H1 (cell line): ENCODE measurements at regions not wholly inside any gene's neighbourhood (a gene's known extent, or its start where the extent isn't known, plus 50 kb on each side); places are given as distances from the start of the nearest gene placed in this dataset.

Experiments
- CTCF ChIA-PET: fragments of 300-600 bp; sonication (Branson Sonifier 250); formaldehyde crosslinking; loops from one replicate; lab custom pipeline; 2021; ENCODE audit not compliant: partially characterized antibody; lab: Charles Lee
- POLR2A ChIA-PET: fragments of 300-600 bp; sonication (Branson Sonifier 250); formaldehyde crosslinking; loops from one replicate; lab custom pipeline; 2021; ENCODE audit warnings: inconsistent platforms; ENCODE audit not compliant: partially characterized antibody; lab: Charles Lee
- DNase-seq, 2 experiments: peaks; one replicate each; pipeline versions ENCODE4 v3.0.0 to v3.0.0-alpha.2; 2010 to 2022; ENCODE audit warnings: low spot score in 2 of 2, low read depth in 1 of 2, mixed read lengths in 1 of 2
- FAIRE-seq: peaks from 2 replicates; lab custom pipeline; 2011; peaks lifted over from hg19 to GRCh38; lab: Jason Lieb, UNC
- H2AFZ ChIP-seq: 2 replicates; pipeline ENCODE4 v1.8.1; 2012; ENCODE audit warnings: low read length, inconsistent platforms
- H2AK5ac ChIP-seq: 2 replicates; pipeline ENCODE4 v1.6.1; 2013; ENCODE audit warnings: low read depth, low read length
- H2BK120ac ChIP-seq: replicated peaks from 2 replicates; pipeline ENCODE3; 2013; ENCODE audit warnings: low read depth, low read length, inconsistent platforms
- H2BK12ac ChIP-seq: 2 replicates; pipeline ENCODE4 v1.6.1; 2013; ENCODE audit warnings: low read depth, low read length
- H2BK15ac ChIP-seq: 2 replicates; pipeline ENCODE4 v1.6.1; 2013; ENCODE audit warnings: low read length
- H2BK20ac ChIP-seq: 2 replicates; pipeline ENCODE4 v1.6.1; 2013; ENCODE audit warnings: low read length
- H2BK5ac ChIP-seq: 2 replicates; pipeline ENCODE4 v1.6.1; 2013; ENCODE audit warnings: low read depth, low read length
- H3K14ac ChIP-seq: 2 replicates; pipeline ENCODE4 v1.6.1; 2013; ENCODE audit warnings: inconsistent platforms; ENCODE audit not compliant: insufficient read length
- H3K18ac ChIP-seq: 2 replicates; pipeline ENCODE4 v1.6.1; 2013; ENCODE audit warnings: low read length; ENCODE audit errors: extremely low read depth
- H3K23ac ChIP-seq: 2 replicates; pipeline ENCODE4 v1.6.1; 2013; ENCODE audit warnings: inconsistent platforms; ENCODE audit not compliant: insufficient read length
- H3K23me2 ChIP-seq: 2 replicates; pipeline ENCODE4 v1.6.1; 2013; ENCODE audit warnings: low read depth, low read length
- H3K27ac ChIP-seq: 2 replicates; pipeline ENCODE4 v1.6.1; 2011; ENCODE audit warnings: low read depth, low read length, inconsistent platforms
- H3K27me3 ChIP-seq, 4 experiments: replicated peaks in 1 of 4; 1 replicate in 1 of 4; 2 replicates in 3 of 4; pipeline versions ENCODE4 v1.6.1 to v1.8.1; 2011 to 2013; ENCODE audit warnings: low read length in 3 of 4, mild to moderate bottlenecking in 3 of 4, inconsistent platforms in 2 of 4, mixed read lengths in 2 of 4, moderate library complexity in 1 of 4; ENCODE audit not compliant: control insufficient read depth in 3 of 4, insufficient read depth in 3 of 4; ENCODE audit errors: extremely low read depth in 1 of 4
- H3K36me3 ChIP-seq, 4 experiments: 2 replicates each; pipeline versions ENCODE4 v1.6.1 to v1.8.1; 2011 to 2013; ENCODE audit warnings: mild to moderate bottlenecking in 4 of 4, low read length in 3 of 4, moderate library complexity in 2 of 4, control low read depth in 1 of 4, inconsistent platforms in 1 of 4; ENCODE audit not compliant: insufficient read depth in 4 of 4, control insufficient read depth in 2 of 4
- H3K4ac ChIP-seq: replicated peaks from 2 replicates; pipeline ENCODE3; 2013; ENCODE audit warnings: low read length, low read depth, mixed read lengths, inconsistent platforms; ENCODE audit not compliant: insufficient read length
- H3K4me1 ChIP-seq, 4 experiments: replicated peaks in 1 of 4; 1 replicate in 1 of 4; 2 replicates in 3 of 4; pipeline versions ENCODE4 v1.6.1 to v1.8.1; 2011 to 2013; ENCODE audit warnings: low read length in 3 of 4, inconsistent platforms in 2 of 4, mixed read lengths in 1 of 4; ENCODE audit not compliant: insufficient read depth in 4 of 4, control insufficient read depth in 3 of 4
- H3K4me2 ChIP-seq, 2 experiments: 2 replicates each; pipeline versions ENCODE4 v1.6.1 to v1.8.1; 2011 to 2013; ENCODE audit warnings: low read depth in 2 of 2, low read length in 2 of 2, control low read depth in 1 of 2, inconsistent platforms in 1 of 2, mild to moderate bottlenecking in 1 of 2; ENCODE audit not compliant: insufficient read depth in 1 of 2
- H3K4me3 ChIP-seq, 4 experiments: fragments of 200-600, 300-600 bp in 1 of 4; sonication (generic), shearing (Covaris generic), sonication (Bioruptor Twin) in 1 of 4; 2 replicates each; pipeline versions ENCODE4 v1.5.1 to v1.8.1; 2011 to 2016; ENCODE audit warnings: low read length in 4 of 4, low read depth in 3 of 4, control low read depth in 2 of 4, inconsistent platforms in 2 of 4, mild to moderate bottlenecking in 2 of 4, mixed read lengths in 1 of 4, moderate library complexity in 1 of 4; ENCODE audit not compliant: insufficient read depth in 2 of 4; ENCODE audit errors: extremely low read depth in 1 of 4
- H3K56ac ChIP-seq: replicated peaks from 2 replicates; pipeline ENCODE3; 2013; ENCODE audit warnings: low read depth, mild to moderate bottlenecking, mixed read lengths, low read length, inconsistent platforms; ENCODE audit not compliant: insufficient read length
- H3K79me1 ChIP-seq: 2 replicates; pipeline ENCODE4 v1.6.1; 2013; ENCODE audit warnings: low read depth, low read length, control low read depth
- H3K79me2 ChIP-seq, 2 experiments: 2 replicates each; pipeline versions ENCODE4 v1.6.1 to v1.8.1; 2012 to 2013; ENCODE audit warnings: low read length in 2 of 2, mild to moderate bottlenecking in 2 of 2, inconsistent platforms in 1 of 2; ENCODE audit not compliant: insufficient read depth in 2 of 2, control insufficient read depth in 1 of 2
- H3K9ac ChIP-seq, 4 experiments: replicated peaks in 1 of 4; 1 replicate in 1 of 4; 2 replicates in 3 of 4; pipeline versions ENCODE4 v1.6.1 to v1.8.1; 2011 to 2013; ENCODE audit warnings: low read depth in 3 of 4, low read length in 3 of 4, control low read depth in 2 of 4, mild to moderate bottlenecking in 2 of 4, moderate library complexity in 2 of 4, inconsistent platforms in 1 of 4; ENCODE audit errors: extremely low read depth in 1 of 4
- H3K9me3 ChIP-seq, 2 experiments: 2 replicates each; pipeline versions ENCODE4 v1.6.1 to v1.8.1; 2012 to 2013; ENCODE audit warnings: mild to moderate bottlenecking in 2 of 2, moderate library complexity in 2 of 2, control low read depth in 1 of 2, inconsistent platforms in 1 of 2, low read depth in 1 of 2, low read length in 1 of 2, mixed read lengths in 1 of 2; ENCODE audit not compliant: insufficient read depth in 2 of 2
- H4K20me1 ChIP-seq, 2 experiments: replicated peaks in 1 of 2; 2 replicates each; pipeline versions ENCODE3 to v1.8.1; 2011 to 2013; ENCODE audit warnings: inconsistent platforms in 2 of 2, low read length in 2 of 2, mild to moderate bottlenecking in 1 of 2; ENCODE audit not compliant: insufficient read depth in 2 of 2, control insufficient read depth in 1 of 2
- H4K5ac ChIP-seq: 2 replicates; pipeline ENCODE4 v1.6.1; 2013; ENCODE audit warnings: low read length, low read depth, mixed read lengths, inconsistent platforms; ENCODE audit not compliant: insufficient read length
- H4K8ac ChIP-seq: 2 replicates; pipeline ENCODE4 v1.8.0; 2013; ENCODE audit warnings: mild to moderate bottlenecking, moderate library complexity, low read length, inconsistent platforms; ENCODE audit not compliant: insufficient read depth; ENCODE audit errors: extremely low read depth
- H4K91ac ChIP-seq: replicated peaks from 2 replicates; pipeline ENCODE3; 2013; ENCODE audit warnings: low read length, mixed read lengths, inconsistent platforms; ENCODE audit not compliant: insufficient read length
- ASH2L ChIP-seq: fragments of 200-600, 300-600 bp; sonication (generic); IDR thresholded peaks from one replicate; pipeline ENCODE4 v1.7.1; 2017; ENCODE audit warnings: low read length
- BACH1 ChIP-seq: IDR thresholded peaks from 2 replicates; pipeline ENCODE4 v1.6.1; 2012; ENCODE audit warnings: low read length, improper control_type of control experiment
- CEBPB ChIP-seq: IDR thresholded peaks from 2 replicates; pipeline ENCODE4 v1.6.1; 2012; ENCODE audit warnings: low read depth, low read length
- CREB1 ChIP-seq: IDR thresholded peaks from 2 replicates; pipeline ENCODE4 v1.6.1; 2012; ENCODE audit warnings: inconsistent platforms
- EGR1 ChIP-seq: IDR thresholded peaks from 2 replicates; pipeline ENCODE4 v1.6.1; 2011; ENCODE audit warnings: low read depth, low read length, borderline replicate concordance
- NRF1 ChIP-seq: IDR thresholded peaks from 2 replicates; pipeline ENCODE4 v1.6.1; 2011; ENCODE audit warnings: mild to moderate bottlenecking, low read depth, low read length, improper control_type of control experiment
- POLR2AphosphoS5 ChIP-seq: IDR thresholded peaks from 2 replicates; pipeline ENCODE4 v1.6.1; 2011; ENCODE audit warnings: low read depth, low read length
- POU5F1 ChIP-seq: IDR thresholded peaks from 2 replicates; pipeline ENCODE4 v1.6.1; 2011; ENCODE audit warnings: low read depth, mild to moderate bottlenecking, low read length, moderate library complexity
- SIX5 ChIP-seq: IDR thresholded peaks from 2 replicates; pipeline ENCODE4 v1.6.1; 2011; ENCODE audit warnings: mild to moderate bottlenecking, low read depth, low read length
- WGBS, 2 experiments: shearing (Covaris generic) in 1 of 2; methylation state at CpG; one replicate each; pipeline versions ENCODE4 v1.1.6 to v1.1.7; 2013 to 2015; ENCODE audit warnings: low lambda C conversion rate in 2 of 2, mixed read lengths in 2 of 2, inconsistent platforms in 1 of 2, low coverage in 1 of 2, missing lambda C conversion rate in 1 of 2; ENCODE audit not compliant: insufficient replicate concordance in 2 of 2, insufficient coverage in 1 of 2, insufficient read length in 1 of 2; ENCODE audit errors: extremely low coverage in 1 of 2, missing lambda C conversion rate in 1 of 2; 5-methylcytosine and 5-hydroxymethylcytosine counted together

DNA sequence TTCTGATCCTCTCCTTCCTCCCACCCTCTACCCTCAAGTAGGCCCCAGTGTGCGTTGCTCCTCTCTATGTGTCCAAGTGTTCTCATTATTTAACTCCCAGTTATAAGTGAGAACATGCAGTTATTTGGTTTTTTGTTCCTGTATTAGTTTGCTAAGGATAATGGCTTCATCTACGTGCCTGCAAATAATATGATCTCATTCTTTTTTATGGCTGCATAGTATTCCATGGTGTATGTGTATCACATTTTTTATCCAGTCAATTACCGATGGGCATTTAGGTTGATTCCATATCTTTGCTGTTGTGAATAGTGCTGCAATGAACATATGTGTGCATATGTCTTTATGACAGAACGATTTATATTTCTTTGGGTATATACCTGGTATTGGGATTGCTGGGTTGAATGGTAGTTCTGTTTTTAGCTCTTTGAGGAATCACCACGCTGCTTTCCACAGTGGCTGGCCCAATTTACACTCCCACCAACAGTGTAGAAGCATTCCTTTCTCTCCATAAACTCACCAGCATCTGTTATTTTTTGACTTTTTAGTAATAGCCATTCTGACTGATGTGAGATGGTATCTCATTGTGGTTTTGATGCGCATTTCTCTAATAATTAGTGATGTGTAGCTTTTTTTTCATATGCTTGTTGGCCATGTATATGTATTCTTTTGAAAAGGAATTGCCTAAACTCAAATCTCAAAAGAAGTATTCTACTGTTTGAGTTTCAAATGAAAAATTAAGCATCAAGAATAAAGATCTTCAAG lies 116.9 kb downstream of the ETS2 start:
- Histone ChIP-seq H3K23me2 (no peaks in the 10 kb centered on the region), H4K8ac (no peak overlapping the region), H3K56ac (no peak overlapping the region), H3K79me1 (no peaks in the 10 kb centered on the region), H3K23ac (no peak overlapping the region), H3K36me3 (no peaks in the 10 kb centered on the region), H3K79me2 (no peaks in the 10 kb centered on the region), H2BK20ac (no peak overlapping the region), H3K18ac (no peak overlapping the region), H4K91ac (no peak overlapping the region), H3K14ac (no peak overlapping the region), H2AFZ (no peak overlapping the region), H3K4me2 (no peak overlapping the region), H3K27me3 (no peaks in the 10 kb centered on the region)
- CTCF ChIA-PET, result interaction anchor here (0.7 kb wide), 1 partner anchor 10 kb away, joined by 3 read pairs; no protein-coding TSS in a partner anchor
- FAIRE-seq, result no peak
- TF ChIP-seq SIX5 (no peak), EGR1 (no peak), BACH1 (no peak), CEBPB (no peak), ASH2L (no peak), NRF1 (no peak), POLR2AphosphoS5 (no peak), POU5F1 (no peak), CREB1 (no peak)
- TF ChIP-seq, all 59 proteins: peak for 0
- Histone ChIP-seq H2BK12ac (no peak overlapping the region), H2BK120ac (no peak overlapping the region), H3K9ac (no peak overlapping the region), H3K4me1 (no peaks in the 10 kb centered on the region; a peak in 1 of 7 replicates), H3K9me3 (no peaks in the 10 kb centered on the region), H2AK5ac (no peak overlapping the region), H3K4me3 (no peak overlapping the region), H3K27ac (no peak overlapping the region), H4K5ac (no peak overlapping the region), H4K20me1 (no peaks in the 10 kb centered on the region), H2BK15ac (no peak overlapping the region), H2BK5ac (no peak overlapping the region), H3K4ac (no peak overlapping the region)
- POLR2A ChIA-PET, result no interaction called here
- WGBS, 2 experiments, result 87% methylated on average over 6 of the region's 6 CpGs; no CpG with 5 or more reads in 1 of the 2 experiments
- no peak for DNase-seq
